GM19397 (cell line): ENCODE measurements at regions not wholly inside any gene's neighbourhood (a gene's known extent, or its start where the extent isn't known, plus 50 kb on each side); places are given as distances from the start of the nearest gene placed in this dataset.

ENCODE experiments used
- ATAC-seq: cut with Tn5 transposase; IDR thresholded peaks from one replicate; pipeline ENCODE4 v1.9.1; 2021; ENCODE audit warnings: mild to moderate bottlenecking, moderate library complexity; ENCODE audit not compliant: unreplicated experiment

- ATAC-seq, result no peak
Measured at GRCh38 chr9:134271338-134272301, 54.6 kb upstream of the RXRA start.

DNA sequence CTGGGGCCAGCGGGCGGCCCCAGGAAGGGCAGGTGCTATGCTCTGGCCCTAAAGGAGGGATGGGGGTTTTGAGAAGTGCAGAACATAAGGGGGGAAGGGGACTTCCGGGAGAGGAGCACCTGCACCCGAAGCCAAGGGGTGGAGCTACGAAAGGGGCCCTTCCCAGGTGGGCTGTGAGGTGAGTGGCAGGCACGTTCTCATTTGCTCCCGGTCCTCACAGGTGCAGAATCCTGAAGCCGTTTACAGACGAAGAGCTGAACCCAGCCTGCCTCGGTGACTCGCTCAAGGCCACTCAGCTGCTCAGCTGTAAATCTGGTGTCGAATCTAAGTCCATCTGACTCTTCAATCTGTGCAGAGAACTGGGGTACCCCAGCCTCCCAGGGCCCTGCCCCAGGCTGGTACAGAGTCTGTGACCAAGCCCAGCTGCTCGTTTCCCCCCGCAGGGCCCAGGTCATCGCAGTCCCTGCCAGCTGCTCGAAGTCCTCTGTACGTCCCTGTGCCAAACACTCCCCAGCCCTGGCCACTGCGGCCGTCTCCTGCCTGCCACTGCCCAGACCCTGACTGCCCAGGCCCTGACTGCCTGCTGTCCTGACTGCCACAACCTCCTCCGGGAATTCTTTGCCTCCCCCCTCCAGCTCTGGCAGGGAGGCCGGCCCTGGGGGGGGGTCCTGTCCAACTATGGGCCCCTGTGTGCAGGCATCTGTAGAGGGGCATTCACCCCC is 53.8 kb upstream of the RXRA start:
- no peak for ATAC-seq

DNA sequence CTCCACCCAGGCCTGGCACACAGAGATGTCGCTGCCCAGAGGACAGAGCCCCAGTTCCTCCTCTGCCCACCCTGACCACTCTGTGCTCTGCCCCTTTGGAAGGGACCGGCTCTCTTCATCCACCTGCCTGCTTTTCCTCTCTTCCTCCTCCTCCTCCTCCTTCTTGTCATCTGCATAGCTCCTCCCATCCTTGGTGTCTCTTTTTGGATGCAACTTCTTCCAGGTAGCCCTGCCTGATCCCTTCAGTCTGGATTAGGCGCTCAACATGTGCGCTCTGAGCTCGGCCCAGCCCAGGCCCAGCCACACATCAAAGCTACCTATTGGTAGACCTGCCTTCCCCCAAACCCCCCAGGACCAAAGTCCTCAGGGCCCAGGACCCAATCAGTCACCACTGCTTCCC is 52.6 kb upstream of the RXRA start:
- no peak for ATAC-seq

GRCh38 chr9:134275375-134275774 is 50.9 kb upstream of the RXRA start:
- no peak for ATAC-seq

- ATAC-seq, result no peak
Measured at GRCh38 chr9:134276453-134277245, 49.6 kb upstream of the RXRA start.
